CD4-positive, alpha-beta T cell (primary cell): ENCODE measurements at regions not wholly inside any gene's neighbourhood (a gene's known extent, or its start where the extent isn't known, plus 50 kb on each side); places are given as distances from the start of the nearest gene placed in this dataset.

ENCODE experiments used
- ATAC-seq: fragments of 200-7000 bp; cut with Tn5 transposase; one replicate; pipeline ENCODE4 v1.10.0; 2022; ENCODE audit warnings: mild to moderate bottlenecking; ENCODE audit not compliant: poor library complexity
- CTCF ChIA-PET: fragments of 350-600 bp; sonication (Branson Sonifier 250); formaldehyde crosslinking; loops from one replicate; lab custom pipeline; 2021; ENCODE audit warnings: antibody characterized with exemption, inconsistent platforms; lab: Charles Lee
- POLR2A ChIA-PET: fragments of 350-600 bp; sonication (Branson Sonifier 250); formaldehyde crosslinking; loops from one replicate; lab custom pipeline; 2021; ENCODE audit warnings: antibody characterized with exemption, inconsistent platforms; lab: Charles Lee
- DNase-seq, 14 experiments: peaks; one replicate each; pipeline ENCODE4 v3.0.0-alpha.2; 2013 to 2020; ENCODE audit warnings: mixed read lengths in 2 of 14
- H3K27ac ChIP-seq, 2 donors: one replicate each; pipeline versions ENCODE4 v1.5.1 to v1.7.0; 2013; ENCODE audit warnings: low read length in 2 of 2, low read depth in 1 of 2, mild to moderate bottlenecking in 1 of 2
- H3K27me3 ChIP-seq, 2 experiments: 1 replicate in 1 of 2; 2 replicates in 1 of 2; pipeline versions ENCODE4 v1.6.1 to v1.7.0; 2013; ENCODE audit warnings: low read length in 2 of 2, control low read depth in 1 of 2, mild to moderate bottlenecking in 1 of 2, moderate library complexity in 1 of 2; ENCODE audit not compliant: insufficient read depth in 2 of 2, control insufficient read depth in 1 of 2
- H3K36me3 ChIP-seq: one replicate; pipeline ENCODE4 v1.6.1; 2013; ENCODE audit warnings: low read length, control low read depth; ENCODE audit not compliant: insufficient read depth
- H3K4me1 ChIP-seq: one replicate; pipeline ENCODE4 v1.6.1; 2013; ENCODE audit warnings: low read length, control low read depth; ENCODE audit not compliant: insufficient read depth
- H3K4me3 ChIP-seq: one replicate; pipeline ENCODE4 v1.5.1; 2013; ENCODE audit warnings: mild to moderate bottlenecking, low read length, moderate library complexity
- H3K9me3 ChIP-seq, 2 experiments: 1 replicate in 1 of 2; 2 replicates in 1 of 2; pipeline versions ENCODE4 v1.6.1 to v1.7.0; 2013; ENCODE audit warnings: low read length in 2 of 2, mild to moderate bottlenecking in 2 of 2, control low read depth in 1 of 2, moderate library complexity in 1 of 2; ENCODE audit not compliant: control insufficient read depth in 1 of 2, insufficient read depth in 1 of 2
- H3K27ac Mint-ChIP-seq: one replicate; pipeline ENCODE4 v1.8.0; 2020; ENCODE audit warnings: mixed read lengths
- H3K27me3 Mint-ChIP-seq: one replicate; pipeline ENCODE4 v1.8.0; 2021; ENCODE audit warnings: mixed read lengths
- H3K36me3 Mint-ChIP-seq: one replicate; pipeline ENCODE4 v1.8.0; 2021; ENCODE audit warnings: low read depth, mixed read lengths
- H3K4me1 Mint-ChIP-seq: one replicate; pipeline ENCODE4 v1.8.0; 2021; ENCODE audit warnings: low read depth, mixed read lengths
- H3K4me3 Mint-ChIP-seq: one replicate; pipeline ENCODE4 v1.8.0; 2020; ENCODE audit warnings: mild to moderate bottlenecking, mixed read lengths
- H3K9me3 Mint-ChIP-seq: one replicate; pipeline ENCODE4 v1.8.0; 2020; ENCODE audit warnings: mixed read lengths
- CTCF ChIP-seq: fragments of 200-600 bp; IDR thresholded peaks from one replicate; pipeline ENCODE4 v1.8.0; 2022; ENCODE audit warnings: antibody characterized with exemption, mild to moderate bottlenecking
- intact Hi-C, 2 experiments: fragments of 100-400 bp; cut with DNase I in 1 of 2; cut with micrococcal nuclease in 1 of 2; formaldehyde crosslinking; loops; one replicate each; pipeline versions ENCODE4 v1.15.1 to v1.9.0; 2023 to 2025; cut with DNase I, micrococcal nuclease

- no peaks in the 10 kb centered on the region for H3K9me3 Mint-ChIP-seq
- H3K4me1 Mint-ChIP-seq = no peaks in the 10 kb centered on the region
- H3K4me3 Mint-ChIP-seq = no peak overlapping the region
- TF ChIP-seq CTCF = no peak
- no peaks in the 10 kb centered on the region for H3K4me1 ChIP-seq
- H3K27me3 Mint-ChIP-seq = no peaks in the 10 kb centered on the region
- DNase-seq = no peak
- no peaks in the 10 kb centered on the region for H3K36me3 Mint-ChIP-seq
- ChIA-PET CTCF (no interaction called here), POLR2A (no interaction called here)
- H3K27ac ChIP-seq = no peak overlapping the region
- no peaks in the 10 kb centered on the region for H3K9me3 ChIP-seq
- H3K36me3 ChIP-seq = no peaks in the 10 kb centered on the region
- intact Hi-C loops = no loop called here
- no peak for ATAC-seq
- no peak overlapping the region for H3K4me3 ChIP-seq
- peaks cover 0 to 3% of the 10 kb centered on the region in 2 experiments for H3K27me3 ChIP-seq
- H3K27ac Mint-ChIP-seq = no peak overlapping the region
Observed at GRCh38 chr22:26986884-26987283, 329.5 kb downstream of the MIAT start.

- ATAC-seq (no peak), DNase-seq (no peak)
- Histone ChIP-seq H3K4me3 (no peak overlapping the region), H3K36me3 (no peaks in the 10 kb centered on the region), H3K27me3 (no peaks in the 10 kb centered on the region), H3K27ac (no peak overlapping the region), H3K4me1 (no peaks in the 10 kb centered on the region), H3K9me3 (no peaks in the 10 kb centered on the region)
- H3K27ac Mint-ChIP-seq = no peak overlapping the region
- H3K4me3 Mint-ChIP-seq = no peak overlapping the region
- H3K4me1 Mint-ChIP-seq = no peaks in the 10 kb centered on the region
- ChIA-PET CTCF (no interaction called here), POLR2A (no interaction called here)
- no peaks in the 10 kb centered on the region for H3K27me3 Mint-ChIP-seq
- H3K9me3 Mint-ChIP-seq = no peaks in the 10 kb centered on the region
- no peaks in the 10 kb centered on the region for H3K36me3 Mint-ChIP-seq
- intact Hi-C loops = no loop called here
- no peak for TF ChIP-seq CTCF
Observed at GRCh38 chr22:26990503-26991189, 333.3 kb downstream of the MIAT start.

GRCh38 chr22:26992556-26992955 lies 335.2 kb downstream of the MIAT start:
- intact Hi-C loops = no loop called here
- ChIA-PET POLR2A (no interaction called here), CTCF (no interaction called here)
- Mint-ChIP-seq H3K27me3 (no peaks in the 10 kb centered on the region), H3K4me1 (no peaks in the 10 kb centered on the region), H3K4me3 (no peak overlapping the region), H3K36me3 (no peaks in the 10 kb centered on the region), H3K27ac (no peak overlapping the region), H3K9me3 (no peaks in the 10 kb centered on the region)
- Histone ChIP-seq H3K9me3 (no peaks in the 10 kb centered on the region), H3K4me1 (no peaks in the 10 kb centered on the region), H3K27ac (no peak overlapping the region), H3K4me3 (no peak overlapping the region), H3K27me3 (no peaks in the 10 kb centered on the region), H3K36me3 (no peaks in the 10 kb centered on the region)
- DNase-seq (no peak), ATAC-seq (no peak)
- TF ChIP-seq CTCF = no peak
